ENCODE measurements at regions not wholly inside any gene's neighbourhood (a gene's known extent, or its start where the extent isn't known, plus 50 kb on each side); places are given as distances from the start of the nearest gene placed in this dataset.

DNA sequence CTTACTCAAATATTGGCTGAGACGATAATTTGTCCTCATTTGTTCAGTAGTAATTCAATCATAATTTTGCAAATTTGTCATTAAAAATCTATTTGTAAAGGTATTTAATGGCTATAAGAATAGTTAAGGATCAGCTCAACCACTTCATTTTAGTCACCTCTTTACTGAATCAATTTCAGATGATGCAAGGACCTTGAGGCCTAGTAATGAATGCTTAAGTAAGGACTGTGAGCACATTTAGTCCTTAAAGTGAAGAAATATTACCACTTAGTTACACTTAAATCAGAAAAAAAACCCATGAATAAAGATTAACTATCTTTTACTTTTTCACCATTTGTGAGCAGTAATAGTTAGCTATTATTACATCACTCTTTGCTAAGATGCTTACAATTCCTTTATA lies 778.9 kb downstream of the CCDC85A start:
- Mint-ChIP-seq H3K9me3 (ENCODE audit: unreplicated experiment) (no peaks in the 10 kb centered on the region), H3K27me3 (ENCODE audit: unreplicated experiment) (no peaks in the 10 kb centered on the region), H3K4me1 (ENCODE audit: unreplicated experiment) (no peaks in the 10 kb centered on the region), H3K36me3 (ENCODE audit: low read depth, unreplicated experiment) (no peaks in the 10 kb centered on the region), H3K4me3 (ENCODE audit: unreplicated experiment) (no peak overlapping the region), H3K27ac (ENCODE audit: unreplicated experiment) (no peak overlapping the region)
- no peak for DNase-seq (ENCODE audit: low spot score)
- TF ChIP-seq CTCF (IDR thresholded peaks at IDR 0.05; ENCODE audit: unreplicated experiment): no peak

DNA sequence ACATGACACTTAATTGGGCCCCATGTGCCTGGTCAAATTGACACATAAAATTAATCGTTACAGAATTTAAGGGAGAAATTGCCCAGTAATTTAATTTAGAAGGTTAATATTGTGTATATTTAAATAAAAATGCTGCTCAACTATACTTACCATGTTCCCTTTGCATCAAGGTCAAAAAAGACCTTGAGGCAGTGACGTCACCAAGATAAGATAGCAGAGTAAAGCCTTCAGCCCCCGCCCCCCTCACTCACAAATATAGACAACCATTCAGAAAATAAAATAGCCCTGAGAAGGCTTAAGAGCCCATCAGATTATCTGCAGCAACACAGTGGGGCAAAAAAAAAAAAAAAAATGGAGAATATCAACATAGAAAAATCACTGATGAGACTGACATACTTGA lies 785.7 kb downstream of the CCDC85A start:
- DNase-seq (ENCODE audit: low spot score): no peak
- Mint-ChIP-seq H3K36me3 (ENCODE audit: low read depth, unreplicated experiment) (no peaks in the 10 kb centered on the region), H3K27me3 (ENCODE audit: unreplicated experiment) (peaks cover 1% of the 10 kb centered on the region), H3K9me3 (ENCODE audit: unreplicated experiment) (no peaks in the 10 kb centered on the region), H3K27ac (ENCODE audit: unreplicated experiment) (no peak overlapping the region), H3K4me1 (ENCODE audit: unreplicated experiment) (peaks cover 25% of the 10 kb centered on the region), H3K4me3 (ENCODE audit: unreplicated experiment) (no peak overlapping the region)
- TF ChIP-seq CTCF (IDR thresholded peaks at IDR 0.05; ENCODE audit: unreplicated experiment): no peak

DNA sequence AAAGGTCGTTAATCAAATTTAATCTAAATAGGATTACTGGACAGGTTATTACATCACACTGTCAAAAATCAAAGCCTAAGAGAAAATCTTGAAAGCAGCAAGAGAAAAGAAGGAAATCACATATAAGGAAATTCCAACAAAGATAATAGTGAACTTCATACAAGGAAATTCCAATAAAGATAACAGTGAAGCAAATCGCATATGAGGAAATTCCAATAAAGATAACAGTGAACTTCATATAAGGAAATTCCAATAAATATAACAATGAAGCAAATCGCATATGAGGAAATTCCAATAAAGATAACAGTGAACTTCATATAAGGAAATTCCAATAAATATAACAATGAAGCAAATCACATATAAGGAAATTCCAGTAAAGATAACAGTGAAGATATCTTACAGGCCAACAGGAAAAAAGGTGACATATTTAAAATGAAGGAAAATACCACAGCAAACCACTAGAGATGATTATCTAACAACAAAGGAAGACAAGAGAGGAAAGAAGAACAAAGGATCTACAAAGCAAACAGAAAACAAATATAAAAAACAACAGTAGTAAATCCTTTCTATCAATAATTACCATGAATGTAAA lies 787.7 kb downstream of the CCDC85A start:
- TF ChIP-seq CTCF (IDR thresholded peaks at IDR 0.05; ENCODE audit: unreplicated experiment): no peak
- Mint-ChIP-seq H3K4me3 (ENCODE audit: unreplicated experiment) (no peak overlapping the region), H3K27me3 (ENCODE audit: unreplicated experiment) (peaks cover 1% of the 10 kb centered on the region), H3K9me3 (ENCODE audit: unreplicated experiment) (no peaks in the 10 kb centered on the region), H3K36me3 (ENCODE audit: low read depth, unreplicated experiment) (no peaks in the 10 kb centered on the region), H3K4me1 (ENCODE audit: unreplicated experiment) (peaks cover 25% of the 10 kb centered on the region), H3K27ac (ENCODE audit: unreplicated experiment) (peak overlapping the region; percentile 0)
- no peak for DNase-seq (ENCODE audit: low spot score)

DNA sequence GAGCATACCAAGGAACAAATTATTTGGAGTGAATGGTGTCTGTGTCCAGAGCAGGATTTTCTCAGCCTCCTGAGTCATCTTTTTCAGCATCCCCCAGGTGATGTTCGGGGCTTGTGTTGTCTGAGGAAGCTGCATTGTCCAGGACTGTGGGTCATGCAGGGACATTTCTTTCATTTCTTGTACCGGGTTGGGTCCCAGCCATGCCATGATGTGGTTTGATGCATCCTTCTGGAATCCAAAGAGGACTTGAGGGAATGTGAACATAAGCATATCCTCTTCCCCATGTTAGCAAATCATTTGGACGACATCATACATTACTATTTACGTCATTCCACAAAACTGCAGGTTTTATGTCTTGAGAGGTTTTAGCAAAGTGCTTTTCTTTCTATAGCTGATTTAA lies 797.8 kb downstream of the CCDC85A start:
- H3K27me3 Mint-ChIP-seq (ENCODE audit: unreplicated experiment): no peaks in the 10 kb centered on the region
- H3K9me3 Mint-ChIP-seq (ENCODE audit: unreplicated experiment): no peaks in the 10 kb centered on the region
- no peak for DNase-seq (ENCODE audit: low spot score)
- H3K4me3 Mint-ChIP-seq (ENCODE audit: unreplicated experiment): no peak overlapping the region
- TF ChIP-seq CTCF (IDR thresholded peaks at IDR 0.05; ENCODE audit: unreplicated experiment): no peak
- H3K4me1 Mint-ChIP-seq (ENCODE audit: unreplicated experiment): no peaks in the 10 kb centered on the region
- H3K27ac Mint-ChIP-seq (ENCODE audit: unreplicated experiment): no peak overlapping the region
- peaks cover 7% of the 10 kb centered on the region for H3K36me3 Mint-ChIP-seq (ENCODE audit: low read depth, unreplicated experiment)

- H3K4me3 Mint-ChIP-seq (ENCODE audit: unreplicated experiment): no peak overlapping the region
- peaks cover 3% of the 10 kb centered on the region for H3K36me3 Mint-ChIP-seq (ENCODE audit: low read depth, unreplicated experiment)
- no peaks in the 10 kb centered on the region for H3K9me3 Mint-ChIP-seq (ENCODE audit: unreplicated experiment)
- no peaks in the 10 kb centered on the region for H3K27me3 Mint-ChIP-seq (ENCODE audit: unreplicated experiment)
- TF ChIP-seq CTCF (IDR thresholded peaks at IDR 0.05; ENCODE audit: unreplicated experiment): no peak
- H3K27ac Mint-ChIP-seq (ENCODE audit: unreplicated experiment): no peak overlapping the region
- no peak for DNase-seq (ENCODE audit: low spot score)
- H3K4me1 Mint-ChIP-seq (ENCODE audit: unreplicated experiment): no peaks in the 10 kb centered on the region
Measured at GRCh38 chr2:56985609-56986008, 801.8 kb downstream of the CCDC85A start.
